ENCODE measurements at regions not wholly inside any gene's neighbourhood (a gene's known extent, or its start where the extent isn't known, plus 50 kb on each side); places are given as distances from the start of the nearest gene placed in this dataset.

GRCh38 chr1:198031086-198031485 is 113.9 kb downstream of the LHX9 start:
- TF ChIP-seq, protein P1, sequence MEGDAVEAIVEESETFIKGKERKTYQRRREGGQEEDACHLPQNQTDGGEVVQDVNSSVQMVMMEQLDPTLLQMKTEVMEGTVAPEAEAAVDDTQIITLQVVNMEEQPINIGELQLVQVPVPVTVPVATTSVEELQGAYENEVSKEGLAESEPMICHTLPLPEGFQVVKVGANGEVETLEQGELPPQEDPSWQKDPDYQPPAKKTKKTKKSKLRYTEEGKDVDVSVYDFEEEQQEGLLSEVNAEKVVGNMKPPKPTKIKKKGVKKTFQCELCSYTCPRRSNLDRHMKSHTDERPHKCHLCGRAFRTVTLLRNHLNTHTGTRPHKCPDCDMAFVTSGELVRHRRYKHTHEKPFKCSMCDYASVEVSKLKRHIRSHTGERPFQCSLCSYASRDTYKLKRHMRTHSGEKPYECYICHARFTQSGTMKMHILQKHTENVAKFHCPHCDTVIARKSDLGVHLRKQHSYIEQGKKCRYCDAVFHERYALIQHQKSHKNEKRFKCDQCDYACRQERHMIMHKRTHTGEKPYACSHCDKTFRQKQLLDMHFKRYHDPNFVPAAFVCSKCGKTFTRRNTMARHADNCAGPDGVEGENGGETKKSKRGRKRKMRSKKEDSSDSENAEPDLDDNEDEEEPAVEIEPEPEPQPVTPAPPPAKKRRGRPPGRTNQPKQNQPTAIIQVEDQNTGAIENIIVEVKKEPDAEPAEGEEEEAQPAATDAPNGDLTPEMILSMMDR (IDR thresholded peaks at IDR 0.05 in 2 of 3, conservative IDR thresholded peaks at IDR 0.05 in 1 of 3; ENCODE audit: control insufficient read depth in 2 of 3, extremely low read depth in 1 of 3, insufficient read depth in 1 of 3, low read depth in 3 of 3, low read length in 3 of 3), result no peak
- TF ChIP-seq JUNB (IDR thresholded peaks at IDR 0.05) (no peak), EZH2 (IDR thresholded peaks at IDR 0.05; ENCODE audit: borderline replicate concordance, control insufficient read depth, low read depth, low read length) (no peak), NFIC (IDR thresholded peaks at IDR 0.05; ENCODE audit: low read depth, low read length) (no peak), POLR2AphosphoS2 (IDR thresholded peaks at IDR 0.05; ENCODE audit: low read depth, low read length) (no peak)
